ENCODE measurements at regions not wholly inside any gene's neighbourhood (a gene's known extent, or its start where the extent isn't known, plus 50 kb on each side); places are given as distances from the start of the nearest gene placed in this dataset.

DNA sequence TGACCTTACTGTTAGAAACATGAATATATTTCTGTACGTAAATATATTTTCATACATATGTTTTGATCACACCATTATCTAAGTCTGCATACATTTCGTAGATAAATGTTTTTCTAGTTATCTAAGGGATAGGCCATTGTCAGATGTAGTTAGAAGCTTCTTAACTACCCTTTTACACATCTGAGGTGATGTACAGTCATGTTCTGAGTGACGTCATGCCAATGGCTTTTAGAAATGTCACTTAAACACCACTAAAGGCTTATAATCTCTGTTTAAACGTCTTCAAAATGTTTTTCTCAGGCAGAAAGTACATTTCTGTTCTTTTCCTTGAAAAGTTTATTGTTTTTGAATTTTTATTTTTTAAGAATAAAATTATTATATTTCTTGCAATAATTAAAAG lies 781.9 kb downstream of the MRPL39 start:
- POLR2A ChIA-PET (ENCODE audit: partially characterized antibody), result no interaction called here
- no peak overlapping the region for H2BK5ac ChIP-seq (ENCODE audit: low read depth, low read length)
- H2AFZ ChIP-seq (ENCODE audit: low read length), result no peak overlapping the region
- no peaks in the 10 kb centered on the region; a peak in 1 of 8 replicates for H3K36me3 ChIP-seq (ENCODE audit: control insufficient read depth in 2 of 4, insufficient read depth in 4 of 4, low read length in 3 of 4)
- DNase-seq (ENCODE audit: low read depth in 1 of 2, low spot score in 2 of 2) (no peak), FAIRE-seq (no peak)
- H3K14ac ChIP-seq (ENCODE audit: insufficient read length), result no peak overlapping the region
- no peak overlapping the region for H2BK12ac ChIP-seq (ENCODE audit: low read depth, low read length)
- H3K79me2 ChIP-seq (ENCODE audit: control insufficient read depth in 1 of 2, insufficient read depth in 2 of 2, low read length in 2 of 2), result no peaks in the 10 kb centered on the region
- H3K56ac ChIP-seq (replicated peaks; ENCODE audit: insufficient read length, low read depth, low read length), result no peak overlapping the region
- H3K9ac ChIP-seq (replicated peaks in 1 of 4; ENCODE audit: extremely low read depth in 1 of 4, low read depth in 3 of 4, low read length in 3 of 4), result no peak overlapping the region
- no peak overlapping the region for H3K4me2 ChIP-seq (ENCODE audit: insufficient read depth in 1 of 2, low read depth in 2 of 2, low read length in 2 of 2)
- H2BK20ac ChIP-seq (ENCODE audit: low read length), result no peak overlapping the region
- H3K4me3 ChIP-seq (ENCODE audit: extremely low read depth in 1 of 4, insufficient read depth in 2 of 4, low read depth in 3 of 4, low read length in 4 of 4), result no peak overlapping the region
- H3K23me2 ChIP-seq (ENCODE audit: low read depth, low read length), result no peaks in the 10 kb centered on the region
- no peak overlapping the region for H3K23ac ChIP-seq (ENCODE audit: insufficient read length)
- H3K27ac ChIP-seq (ENCODE audit: low read depth, low read length), result no peak overlapping the region
- H2BK15ac ChIP-seq (ENCODE audit: low read length), result no peak overlapping the region
- H3K79me1 ChIP-seq (ENCODE audit: low read depth, low read length), result no peaks in the 10 kb centered on the region; the same call in 1 of the 2 replicates
- H4K91ac ChIP-seq (replicated peaks; ENCODE audit: insufficient read length, low read length), result no peak overlapping the region
- CTCF ChIA-PET (ENCODE audit: partially characterized antibody), result no interaction called here
- no peaks in the 10 kb centered on the region for H3K27me3 ChIP-seq (replicated peaks in 1 of 4; ENCODE audit: control insufficient read depth in 3 of 4, extremely low read depth in 1 of 4, insufficient read depth in 3 of 4, low read length in 3 of 4)
- no peak overlapping the region for H2BK120ac ChIP-seq (replicated peaks; ENCODE audit: low read depth, low read length)
- H3K9me3 ChIP-seq (ENCODE audit: insufficient read depth in 2 of 2, low read depth in 1 of 2, low read length in 1 of 2), result peaks cover 0 to 20% of the 10 kb centered on the region in 2 experiments; a peak in 1 of 4 replicates
- WGBS, 2 experiments (ENCODE audit: extremely low coverage in 1 of 2, insufficient coverage in 1 of 2, insufficient read length in 1 of 2, insufficient replicate concordance in 2 of 2, low coverage in 1 of 2, low lambda C conversion rate in 2 of 2, missing lambda C conversion rate in 1 of 2), result 74% methylated on average over 4 of the region's 4 CpGs; no CpG with 5 or more reads in 1 of the 2 experiments
- H4K8ac ChIP-seq (ENCODE audit: extremely low read depth, insufficient read depth, low read length), result no peak overlapping the region
- no peaks in the 10 kb centered on the region for H3K4me1 ChIP-seq (replicated peaks in 1 of 4; ENCODE audit: control insufficient read depth in 3 of 4, insufficient read depth in 4 of 4, low read length in 3 of 4)
- no peak overlapping the region for H2AK5ac ChIP-seq (ENCODE audit: low read depth, low read length)
- H3K18ac ChIP-seq (ENCODE audit: extremely low read depth, low read length), result no peak overlapping the region
- H4K20me1 ChIP-seq (replicated peaks in 1 of 2; ENCODE audit: control insufficient read depth in 1 of 2, insufficient read depth in 2 of 2, low read length in 2 of 2), result peaks cover 0 to 1% of the 10 kb centered on the region in 2 experiments
- no peak overlapping the region for H4K5ac ChIP-seq (ENCODE audit: insufficient read length, low read depth, low read length)
- TF ChIP-seq POU5F1 (IDR thresholded peaks at IDR 0.05; ENCODE audit: low read depth, low read length), result no peak
- TF ChIP-seq, protein P1, sequence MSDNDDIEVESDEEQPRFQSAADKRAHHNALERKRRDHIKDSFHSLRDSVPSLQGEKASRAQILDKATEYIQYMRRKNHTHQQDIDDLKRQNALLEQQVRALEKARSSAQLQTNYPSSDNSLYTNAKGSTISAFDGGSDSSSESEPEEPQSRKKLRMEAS (IDR thresholded peaks at IDR 0.05), result no peak
- H3K4ac ChIP-seq (replicated peaks; ENCODE audit: insufficient read length, low read depth, low read length), result no peak overlapping the region
